H1 (cell line): ENCODE measurements at regions not wholly inside any gene's neighbourhood (a gene's known extent, or its start where the extent isn't known, plus 50 kb on each side); places are given as distances from the start of the nearest gene placed in this dataset.

Experiments
- CTCF ChIA-PET: fragments of 300-600 bp; sonication (Branson Sonifier 250); formaldehyde crosslinking; loops from one replicate; lab custom pipeline; 2021; ENCODE audit not compliant: partially characterized antibody; lab: Charles Lee
- POLR2A ChIA-PET: fragments of 300-600 bp; sonication (Branson Sonifier 250); formaldehyde crosslinking; loops from one replicate; lab custom pipeline; 2021; ENCODE audit warnings: inconsistent platforms; ENCODE audit not compliant: partially characterized antibody; lab: Charles Lee
- DNase-seq, 2 experiments: peaks; one replicate each; pipeline versions ENCODE4 v3.0.0 to v3.0.0-alpha.2; 2010 to 2022; ENCODE audit warnings: low spot score in 2 of 2, low read depth in 1 of 2, mixed read lengths in 1 of 2
- FAIRE-seq: peaks from 2 replicates; lab custom pipeline; 2011; peaks lifted over from hg19 to GRCh38; lab: Jason Lieb, UNC
- H2AFZ ChIP-seq: 2 replicates; pipeline ENCODE4 v1.8.1; 2012; ENCODE audit warnings: low read length, inconsistent platforms
- H2AK5ac ChIP-seq: 2 replicates; pipeline ENCODE4 v1.6.1; 2013; ENCODE audit warnings: low read depth, low read length
- H2BK120ac ChIP-seq: replicated peaks from 2 replicates; pipeline ENCODE3; 2013; ENCODE audit warnings: low read depth, low read length, inconsistent platforms
- H2BK12ac ChIP-seq: 2 replicates; pipeline ENCODE4 v1.6.1; 2013; ENCODE audit warnings: low read depth, low read length
- H2BK15ac ChIP-seq: 2 replicates; pipeline ENCODE4 v1.6.1; 2013; ENCODE audit warnings: low read length
- H2BK20ac ChIP-seq: 2 replicates; pipeline ENCODE4 v1.6.1; 2013; ENCODE audit warnings: low read length
- H2BK5ac ChIP-seq: 2 replicates; pipeline ENCODE4 v1.6.1; 2013; ENCODE audit warnings: low read depth, low read length
- H3K14ac ChIP-seq: 2 replicates; pipeline ENCODE4 v1.6.1; 2013; ENCODE audit warnings: inconsistent platforms; ENCODE audit not compliant: insufficient read length
- H3K18ac ChIP-seq: 2 replicates; pipeline ENCODE4 v1.6.1; 2013; ENCODE audit warnings: low read length; ENCODE audit errors: extremely low read depth
- H3K23ac ChIP-seq: 2 replicates; pipeline ENCODE4 v1.6.1; 2013; ENCODE audit warnings: inconsistent platforms; ENCODE audit not compliant: insufficient read length
- H3K23me2 ChIP-seq: 2 replicates; pipeline ENCODE4 v1.6.1; 2013; ENCODE audit warnings: low read depth, low read length
- H3K27ac ChIP-seq: 2 replicates; pipeline ENCODE4 v1.6.1; 2011; ENCODE audit warnings: low read depth, low read length, inconsistent platforms
- H3K27me3 ChIP-seq, 4 experiments: replicated peaks in 1 of 4; 1 replicate in 1 of 4; 2 replicates in 3 of 4; pipeline versions ENCODE4 v1.6.1 to v1.8.1; 2011 to 2013; ENCODE audit warnings: low read length in 3 of 4, mild to moderate bottlenecking in 3 of 4, inconsistent platforms in 2 of 4, mixed read lengths in 2 of 4, moderate library complexity in 1 of 4; ENCODE audit not compliant: control insufficient read depth in 3 of 4, insufficient read depth in 3 of 4; ENCODE audit errors: extremely low read depth in 1 of 4
- H3K36me3 ChIP-seq, 4 experiments: 2 replicates each; pipeline versions ENCODE4 v1.6.1 to v1.8.1; 2011 to 2013; ENCODE audit warnings: mild to moderate bottlenecking in 4 of 4, low read length in 3 of 4, moderate library complexity in 2 of 4, control low read depth in 1 of 4, inconsistent platforms in 1 of 4; ENCODE audit not compliant: insufficient read depth in 4 of 4, control insufficient read depth in 2 of 4
- H3K4ac ChIP-seq: replicated peaks from 2 replicates; pipeline ENCODE3; 2013; ENCODE audit warnings: low read length, low read depth, mixed read lengths, inconsistent platforms; ENCODE audit not compliant: insufficient read length
- H3K4me1 ChIP-seq, 4 experiments: replicated peaks in 1 of 4; 1 replicate in 1 of 4; 2 replicates in 3 of 4; pipeline versions ENCODE4 v1.6.1 to v1.8.1; 2011 to 2013; ENCODE audit warnings: low read length in 3 of 4, inconsistent platforms in 2 of 4, mixed read lengths in 1 of 4; ENCODE audit not compliant: insufficient read depth in 4 of 4, control insufficient read depth in 3 of 4
- H3K4me2 ChIP-seq, 2 experiments: 2 replicates each; pipeline versions ENCODE4 v1.6.1 to v1.8.1; 2011 to 2013; ENCODE audit warnings: low read depth in 2 of 2, low read length in 2 of 2, control low read depth in 1 of 2, inconsistent platforms in 1 of 2, mild to moderate bottlenecking in 1 of 2; ENCODE audit not compliant: insufficient read depth in 1 of 2
- H3K4me3 ChIP-seq, 4 experiments: fragments of 200-600, 300-600 bp in 1 of 4; sonication (generic), shearing (Covaris generic), sonication (Bioruptor Twin) in 1 of 4; 2 replicates each; pipeline versions ENCODE4 v1.5.1 to v1.8.1; 2011 to 2016; ENCODE audit warnings: low read length in 4 of 4, low read depth in 3 of 4, control low read depth in 2 of 4, inconsistent platforms in 2 of 4, mild to moderate bottlenecking in 2 of 4, mixed read lengths in 1 of 4, moderate library complexity in 1 of 4; ENCODE audit not compliant: insufficient read depth in 2 of 4; ENCODE audit errors: extremely low read depth in 1 of 4
- H3K56ac ChIP-seq: replicated peaks from 2 replicates; pipeline ENCODE3; 2013; ENCODE audit warnings: low read depth, mild to moderate bottlenecking, mixed read lengths, low read length, inconsistent platforms; ENCODE audit not compliant: insufficient read length
- H3K79me1 ChIP-seq: 2 replicates; pipeline ENCODE4 v1.6.1; 2013; ENCODE audit warnings: low read depth, low read length, control low read depth
- H3K79me2 ChIP-seq, 2 experiments: 2 replicates each; pipeline versions ENCODE4 v1.6.1 to v1.8.1; 2012 to 2013; ENCODE audit warnings: low read length in 2 of 2, mild to moderate bottlenecking in 2 of 2, inconsistent platforms in 1 of 2; ENCODE audit not compliant: insufficient read depth in 2 of 2, control insufficient read depth in 1 of 2
- H3K9ac ChIP-seq, 4 experiments: replicated peaks in 1 of 4; 1 replicate in 1 of 4; 2 replicates in 3 of 4; pipeline versions ENCODE4 v1.6.1 to v1.8.1; 2011 to 2013; ENCODE audit warnings: low read depth in 3 of 4, low read length in 3 of 4, control low read depth in 2 of 4, mild to moderate bottlenecking in 2 of 4, moderate library complexity in 2 of 4, inconsistent platforms in 1 of 4; ENCODE audit errors: extremely low read depth in 1 of 4
- H3K9me3 ChIP-seq, 2 experiments: 2 replicates each; pipeline versions ENCODE4 v1.6.1 to v1.8.1; 2012 to 2013; ENCODE audit warnings: mild to moderate bottlenecking in 2 of 2, moderate library complexity in 2 of 2, control low read depth in 1 of 2, inconsistent platforms in 1 of 2, low read depth in 1 of 2, low read length in 1 of 2, mixed read lengths in 1 of 2; ENCODE audit not compliant: insufficient read depth in 2 of 2
- H4K20me1 ChIP-seq, 2 experiments: replicated peaks in 1 of 2; 2 replicates each; pipeline versions ENCODE3 to v1.8.1; 2011 to 2013; ENCODE audit warnings: inconsistent platforms in 2 of 2, low read length in 2 of 2, mild to moderate bottlenecking in 1 of 2; ENCODE audit not compliant: insufficient read depth in 2 of 2, control insufficient read depth in 1 of 2
- H4K5ac ChIP-seq: 2 replicates; pipeline ENCODE4 v1.6.1; 2013; ENCODE audit warnings: low read length, low read depth, mixed read lengths, inconsistent platforms; ENCODE audit not compliant: insufficient read length
- H4K8ac ChIP-seq: 2 replicates; pipeline ENCODE4 v1.8.0; 2013; ENCODE audit warnings: mild to moderate bottlenecking, moderate library complexity, low read length, inconsistent platforms; ENCODE audit not compliant: insufficient read depth; ENCODE audit errors: extremely low read depth
- H4K91ac ChIP-seq: replicated peaks from 2 replicates; pipeline ENCODE3; 2013; ENCODE audit warnings: low read length, mixed read lengths, inconsistent platforms; ENCODE audit not compliant: insufficient read length
- GTF2F1 ChIP-seq: IDR thresholded peaks from 2 replicates; pipeline ENCODE4 v1.6.1; 2012; ENCODE audit warnings: low read depth, low read length, improper control_type of control experiment, borderline replicate concordance
- RNF2 ChIP-seq: fragments of 200-900, 300-1000 bp; sonication (generic); IDR thresholded peaks from 2 replicates; pipeline ENCODE4 v1.7.1; 2016; ENCODE audit warnings: borderline replicate concordance, low read depth, mild to moderate bottlenecking, antibody characterized with exemption, low read length; ENCODE audit not compliant: poor library complexity, severe bottlenecking; ENCODE audit errors: missing control alignments
- TAF1 ChIP-seq: IDR thresholded peaks from 2 replicates; pipeline ENCODE4 v1.6.1; 2011; ENCODE audit warnings: mild to moderate bottlenecking, low read depth, low read length
- WGBS, 2 experiments: shearing (Covaris generic) in 1 of 2; methylation state at CpG; one replicate each; pipeline versions ENCODE4 v1.1.6 to v1.1.7; 2013 to 2015; ENCODE audit warnings: low lambda C conversion rate in 2 of 2, mixed read lengths in 2 of 2, inconsistent platforms in 1 of 2, low coverage in 1 of 2, missing lambda C conversion rate in 1 of 2; ENCODE audit not compliant: insufficient replicate concordance in 2 of 2, insufficient coverage in 1 of 2, insufficient read length in 1 of 2; ENCODE audit errors: extremely low coverage in 1 of 2, missing lambda C conversion rate in 1 of 2; 5-methylcytosine and 5-hydroxymethylcytosine counted together

GRCh38 chr13:34162544-34162933, 344.6 kb downstream of the RFC3 start:
- Histone ChIP-seq H3K9me3 (no peaks in the 10 kb centered on the region; a peak in 1 of 4 replicates), H3K4ac (no peak overlapping the region), H3K4me3 (no peak overlapping the region), H3K4me1 (peaks cover 0 to 10% (median 4%) of the 10 kb centered on the region in 4 experiments; a peak in 3 of 7 replicates), H2AFZ (peak overlapping the region; percentile 77), H3K79me1 (no peaks in the 10 kb centered on the region), H2BK20ac (no peak overlapping the region), H3K23me2 (no peaks in the 10 kb centered on the region), H2BK15ac (no peak overlapping the region), H3K36me3 (no peaks in the 10 kb centered on the region), H4K91ac (no peak overlapping the region), H3K56ac (no peak overlapping the region), H3K27me3 (no peaks in the 10 kb centered on the region), H3K4me2 (no peak overlapping the region), H3K23ac (no peak overlapping the region), H2BK120ac (no peak overlapping the region), H2BK5ac (no peak overlapping the region), H3K18ac (no peak overlapping the region), H4K5ac (no peak overlapping the region), H3K79me2 (no peaks in the 10 kb centered on the region), H3K27ac (peak overlapping the region; percentile 25; the same call in 1 of the 2 replicates), H4K20me1 (no peaks in the 10 kb centered on the region), H2BK12ac (no peak overlapping the region), H3K9ac (no peak overlapping the region), H4K8ac (no peak overlapping the region), H3K14ac (no peak overlapping the region), H2AK5ac (no peak overlapping the region)
- no peak for DNase-seq
- ChIA-PET POLR2A (interaction anchor here (1.0 kb wide), 1 partner anchor 13 kb away, joined by 3 read pairs; no protein-coding TSS in a partner anchor), CTCF (no interaction called here)
- TF ChIP-seq RNF2 (no peak), TAF1 (no peak), GTF2F1 (no peak)
- 73% methylated on average over 3 of the region's 3 CpGs; no CpG with 5 or more reads in 1 of the 2 experiments for WGBS, 2 experiments
- FAIRE-seq = peak; percentile 75
